Endodermal cell (in vitro differentiated cells): ENCODE measurements at regions not wholly inside any gene's neighbourhood (a gene's known extent, or its start where the extent isn't known, plus 50 kb on each side); places are given as distances from the start of the nearest gene placed in this dataset.
"Not testable (repeated sequence)": the region's sequence is repeated elsewhere in the genome, so short reads cannot be mapped to it uniquely, and the experiment has no call there.

Source experiments
- DNase-seq: peaks from one replicate; pipeline ENCODE4 v3.0.0-alpha.2; 2017
- H3K27ac ChIP-seq: 2 replicates; pipeline ENCODE4 v1.5.1; 2013; ENCODE audit warnings: mild to moderate bottlenecking, low read depth, low read length, moderate library complexity
- H3K27me3 ChIP-seq: 2 replicates; pipeline ENCODE4 v1.6.1; 2013; ENCODE audit warnings: mild to moderate bottlenecking, low read length, moderate library complexity; ENCODE audit not compliant: insufficient read depth, control insufficient read depth, poor library complexity, severe bottlenecking
- H3K36me3 ChIP-seq: 2 replicates; pipeline ENCODE4 v1.7.0; 2013; ENCODE audit warnings: mild to moderate bottlenecking, low read length, moderate library complexity; ENCODE audit not compliant: control insufficient read depth, insufficient read depth
- H3K4me1 ChIP-seq: one replicate; pipeline ENCODE4 v1.7.0; 2013; ENCODE audit warnings: low read length; ENCODE audit not compliant: control insufficient read depth, insufficient read depth
- H3K4me3 ChIP-seq: 2 replicates; pipeline ENCODE4 v1.5.1; 2013; ENCODE audit warnings: mild to moderate bottlenecking, low read length, moderate library complexity
- H3K9ac ChIP-seq: 2 replicates; pipeline ENCODE4 v1.6.1; 2013; ENCODE audit warnings: mild to moderate bottlenecking, low read length, moderate library complexity; ENCODE audit not compliant: poor library complexity, severe bottlenecking; ENCODE audit errors: extremely low read depth
- H3K9me3 ChIP-seq: 2 replicates; pipeline ENCODE4 v1.6.1; 2013; ENCODE audit warnings: mild to moderate bottlenecking, low read length, moderate library complexity; ENCODE audit not compliant: control insufficient read depth
- H3K27ac Mint-ChIP-seq: 2 replicates; pipeline ENCODE4 v1.8.0; 2020; ENCODE audit warnings: mixed read lengths
- H3K27me3 Mint-ChIP-seq: 2 replicates; pipeline ENCODE4 v1.8.0; 2021; ENCODE audit warnings: mild to moderate bottlenecking, mixed read lengths; ENCODE audit not compliant: insufficient read depth
- H3K36me3 Mint-ChIP-seq: 2 replicates; pipeline ENCODE4 v1.8.0; 2020; ENCODE audit warnings: low read depth, mixed read lengths
- H3K4me1 Mint-ChIP-seq: 2 replicates; pipeline ENCODE4 v1.8.0; 2020; ENCODE audit warnings: mixed read lengths
- H3K4me3 Mint-ChIP-seq: 2 replicates; pipeline ENCODE4 v1.8.0; 2020; ENCODE audit warnings: mild to moderate bottlenecking, moderate library complexity, mixed read lengths
- H3K9me3 Mint-ChIP-seq: 2 replicates; pipeline ENCODE4 v1.8.0; 2020; ENCODE audit warnings: mild to moderate bottlenecking, mixed read lengths
- CTCF ChIP-seq: fragments of 200-600 bp; sonication (generic); conservative IDR thresholded peaks from 2 replicates; pipeline ENCODE4 v1.5.0; 2021; ENCODE audit warnings: antibody characterized with exemption, mild to moderate bottlenecking
- WGBS, 2 experiments: methylation state at CpG; one replicate each; pipeline versions ENCODE4 v1.1.5 to v1.1.7; 2013; ENCODE audit warnings: missing lambda C conversion rate in 2 of 2, mixed read lengths in 1 of 2; ENCODE audit not compliant: insufficient coverage in 1 of 2, insufficient read length in 1 of 2; 5-methylcytosine and 5-hydroxymethylcytosine counted together

GRCh38 chr11:54797906-54798305, 91.3 kb downstream of the OR4A5 start:
- H3K4me3 Mint-ChIP-seq, DNase-seq, H3K4me1 Mint-ChIP-seq, H3K4me3 ChIP-seq, H3K27ac ChIP-seq, H3K4me1 ChIP-seq, H3K27me3 Mint-ChIP-seq, H3K36me3 ChIP-seq, H3K36me3 Mint-ChIP-seq, H3K9ac ChIP-seq, H3K27me3 ChIP-seq, H3K27ac Mint-ChIP-seq: not testable (repeated sequence)
- H3K9me3 ChIP-seq: peaks cover 92% of the 10 kb centered on the region
- peaks cover 97% of the 10 kb centered on the region for H3K9me3 Mint-ChIP-seq
- 57 to 73% methylated on average over 4 to 5 of the region's 5 CpGs for WGBS, 2 experiments

- Mint-ChIP-seq H3K36me3 (no peaks in the 10 kb centered on the region), H3K4me3 (no peak overlapping the region), H3K9me3 (peaks cover 96% of the 10 kb centered on the region), H3K27ac (no peak overlapping the region), H3K27me3 (no peaks in the 10 kb centered on the region), H3K4me1 (no peaks in the 10 kb centered on the region)
- Histone ChIP-seq H3K27ac (no peak overlapping the region), H3K4me1 (no peaks in the 10 kb centered on the region), H3K27me3 (no peaks in the 10 kb centered on the region), H3K9me3 (peaks cover 82% of the 10 kb centered on the region), H3K36me3 (no peaks in the 10 kb centered on the region), H3K4me3 (peak overlapping the region; percentile 62), H3K9ac (no peak overlapping the region)
- no peak for TF ChIP-seq CTCF
- DNase-seq: no peak
- WGBS, 2 experiments: 43 to 56% methylated on average over 3 of the region's 3 CpGs
Measured at GRCh38 chr11:54832676-54833075, 126.0 kb downstream of the OR4A5 start.

GRCh38 chr11:54855047-54855446, 148.4 kb downstream of the OR4A5 start:
- H3K36me3 Mint-ChIP-seq, DNase-seq, H3K4me1 Mint-ChIP-seq, H3K4me3 ChIP-seq, H3K36me3 ChIP-seq, H3K4me1 ChIP-seq, H3K27ac Mint-ChIP-seq, H3K4me3 Mint-ChIP-seq, H3K27me3 ChIP-seq, H3K27me3 Mint-ChIP-seq, H3K27ac ChIP-seq, H3K9ac ChIP-seq: not testable (repeated sequence)
- 17 to 76% methylated on average over 2 to 3 of the region's 3 CpGs for WGBS, 2 experiments
- peaks cover 83% of the 10 kb centered on the region for H3K9me3 ChIP-seq
- H3K9me3 Mint-ChIP-seq: peaks cover 95% of the 10 kb centered on the region
- peak; percentile 17 for TF ChIP-seq CTCF
